SK-N-SH (cell line): ENCODE measurements at regions not wholly inside any gene's neighbourhood (a gene's known extent, or its start where the extent isn't known, plus 50 kb on each side); places are given as distances from the start of the nearest gene placed in this dataset.

Source experiments
- CTCF ChIA-PET: fragments of 300-600, 350-600 bp; formaldehyde crosslinking; extraction: SDS; loops from one replicate; lab custom pipeline; 2021; lab: Yijun Ruan, JAX
- POLR2A ChIA-PET: fragments of 350-600 bp; sonication (Branson Sonifier 250); formaldehyde crosslinking; extraction: SDS; loops from one replicate; lab custom pipeline; 2020; ENCODE audit warnings: antibody characterized with exemption, inconsistent platforms; lab: Yijun Ruan, JAX
- DNase-seq: peaks from one replicate; pipeline ENCODE4 v3.0.0; 2012
- H2AFZ ChIP-seq: fragments of 200-600 bp; sonication (generic); 2 replicates; pipeline ENCODE4 v1.8.1; 2016; ENCODE audit warnings: antibody characterized with exemption, mild to moderate bottlenecking, low read depth
- H3F3A ChIP-seq: fragments of 200-600 bp; sonication (generic); replicated peaks from 2 replicates; pipeline ENCODE3; 2016; ENCODE audit warnings: antibody characterized with exemption, mild to moderate bottlenecking; ENCODE audit not compliant: insufficient read depth
- H3K27ac ChIP-seq, 2 experiments: fragments of 200-500 bp in 1 of 2; fragments of 200-600 bp in 1 of 2; sonication (Bioruptor generic) in 1 of 2; sonication (generic), shearing (Covaris generic) in 1 of 2; 2 replicates each; pipeline versions ENCODE4 v1.5.1 to v1.6.1; 2014 to 2016; ENCODE audit warnings: low read depth in 2 of 2, inconsistent platforms in 1 of 2, low read length in 1 of 2, mild to moderate bottlenecking in 1 of 2, mixed read lengths in 1 of 2
- H3K27me3 ChIP-seq: fragments of 200-600 bp; sonication (generic), shearing (Covaris generic); 2 replicates; pipeline ENCODE4 v1.6.1; 2016; ENCODE audit warnings: mixed run types; ENCODE audit not compliant: insufficient read depth
- H3K36me3 ChIP-seq, 2 experiments: fragments of 200-500 bp in 1 of 2; fragments of 200-600 bp in 1 of 2; sonication (Bioruptor generic) in 1 of 2; sonication (generic) in 1 of 2; replicated peaks in 1 of 2; 2 replicates each; pipeline versions ENCODE3 to v1.5.1; 2014 to 2016; ENCODE audit warnings: low read length in 1 of 2, mild to moderate bottlenecking in 1 of 2; ENCODE audit not compliant: insufficient read depth in 2 of 2, control insufficient read depth in 1 of 2
- H3K4me1 ChIP-seq, 2 experiments: fragments of 200-500 bp in 1 of 2; fragments of 200-600 bp in 1 of 2; sonication (Bioruptor generic) in 1 of 2; sonication (generic), shearing (Covaris generic) in 1 of 2; 2 replicates each; pipeline versions ENCODE4 v1.5.1 to v1.6.1; 2014 to 2016; ENCODE audit warnings: low read depth in 1 of 2, low read length in 1 of 2, mixed run types in 1 of 2; ENCODE audit not compliant: insufficient read depth in 2 of 2, control insufficient read depth in 1 of 2
- H3K4me2 ChIP-seq: fragments of 200-600 bp; sonication (generic), shearing (Covaris generic); 2 replicates; pipeline ENCODE4 v1.6.1; 2017; ENCODE audit warnings: mixed run types
- H3K4me3 ChIP-seq, 2 experiments: fragments of 200-500 bp in 1 of 2; fragments of 200-600 bp in 1 of 2; sonication (Bioruptor generic) in 1 of 2; sonication (generic), shearing (Covaris generic) in 1 of 2; 2 replicates each; pipeline versions ENCODE4 v1.5.1 to v1.8.1; 2014 to 2016; ENCODE audit warnings: low read depth in 2 of 2, inconsistent platforms in 1 of 2, low read length in 1 of 2, mild to moderate bottlenecking in 1 of 2, mixed read lengths in 1 of 2, moderate library complexity in 1 of 2
- H3K79me2 ChIP-seq: fragments of 200-600 bp; sonication (generic); 2 replicates; pipeline ENCODE4 v1.8.1; 2017; ENCODE audit warnings: mild to moderate bottlenecking; ENCODE audit not compliant: insufficient read depth
- H3K9ac ChIP-seq: fragments of 200-600 bp; sonication (generic); 2 replicates; pipeline ENCODE4 v1.6.1; 2017; ENCODE audit warnings: mixed run types
- H3K9me2 ChIP-seq: fragments of 200-600 bp; sonication (generic); 2 replicates; pipeline ENCODE4 v1.6.1; 2017; ENCODE audit warnings: mixed run types
- H3K9me3 ChIP-seq: fragments of 200-600 bp; sonication (generic); 2 replicates; pipeline ENCODE4 v1.6.1; 2017; ENCODE audit warnings: mixed run types, mild to moderate bottlenecking, moderate library complexity
- H4K20me1 ChIP-seq: fragments of 200-600 bp; sonication (generic); 2 replicates; pipeline ENCODE4 v1.6.1; 2017; ENCODE audit warnings: mild to moderate bottlenecking, mixed run types; ENCODE audit not compliant: insufficient read depth
- CTCF ChIP-seq: fragments of 200-600 bp; sonication (generic); IDR thresholded peaks from 2 replicates; pipeline ENCODE4 v1.6.1; 2017; ENCODE audit warnings: antibody characterized with exemption, mild to moderate bottlenecking, moderate library complexity
- EZH2phosphoT487 ChIP-seq: fragments of 200-600 bp; sonication (generic); IDR thresholded peaks from 2 replicates; pipeline ENCODE4 v1.6.1; 2017; ENCODE audit warnings: low read depth, mixed run types, mild to moderate bottlenecking, antibody characterized with exemption, moderate library complexity, borderline replicate concordance
- FOSL2 ChIP-seq: IDR thresholded peaks from 2 replicates; pipeline ENCODE4 v1.4.0; 2012; ENCODE audit warnings: low read depth, mild to moderate bottlenecking, moderate library complexity, borderline replicate concordance
- FOXJ3 ChIP-seq: sonication (generic); formaldehyde crosslinking; IDR thresholded peaks from 2 replicates; pipeline ENCODE4 v1.5.1; 2020; ENCODE audit warnings: mild to moderate bottlenecking, missing genetic modification reagents
- FOXM1 ChIP-seq: IDR thresholded peaks from 2 replicates; pipeline ENCODE4 v1.4.0; 2012; ENCODE audit warnings: low read depth, mild to moderate bottlenecking
- GATA2 ChIP-seq: sonication (generic); formaldehyde crosslinking; IDR thresholded peaks from 2 replicates; pipeline ENCODE4 v1.5.0; 2020; ENCODE audit warnings: mild to moderate bottlenecking, missing genetic modification reagents
- JUND ChIP-seq: IDR thresholded peaks from 2 replicates; pipeline ENCODE4 v1.4.0; 2012
- NRF1 ChIP-seq: IDR thresholded peaks from 2 replicates; pipeline ENCODE4 v1.6.1; 2012; ENCODE audit warnings: low read depth, mild to moderate bottlenecking, low read length
- PBX3 ChIP-seq: IDR thresholded peaks from 2 replicates; pipeline ENCODE4; 2012
- POLR2AphosphoS5 ChIP-seq: IDR thresholded peaks from 2 replicates; pipeline ENCODE4 v1.6.1; 2012; ENCODE audit warnings: low read depth, low read length
- RAD21 ChIP-seq: IDR thresholded peaks from 2 replicates; pipeline ENCODE4 v1.6.1; 2012; ENCODE audit warnings: mild to moderate bottlenecking, low read length
- REST ChIP-seq: IDR thresholded peaks from 2 replicates; pipeline ENCODE4 v1.6.1; 2012; ENCODE audit warnings: mild to moderate bottlenecking, low read depth, low read length, moderate library complexity
- RFX5 ChIP-seq: IDR thresholded peaks from 2 replicates; pipeline ENCODE4 v1.6.1; 2012; ENCODE audit warnings: mild to moderate bottlenecking, improper control_type of control experiment, low read length
- RXRA ChIP-seq: IDR thresholded peaks from 2 replicates; pipeline ENCODE4 v1.4.0; 2012; ENCODE audit warnings: low read depth, mild to moderate bottlenecking, borderline replicate concordance
- SIN3A ChIP-seq: IDR thresholded peaks from 2 replicates; pipeline ENCODE4 v1.6.1; 2012; ENCODE audit warnings: low read depth, mild to moderate bottlenecking, low read length, moderate library complexity, borderline replicate concordance
- TAF1 ChIP-seq: IDR thresholded peaks from 2 replicates; pipeline ENCODE4 v1.6.1; 2012; ENCODE audit warnings: low read depth, mild to moderate bottlenecking, low read length, moderate library complexity, borderline replicate concordance
- TCF12 ChIP-seq: IDR thresholded peaks from 2 replicates; pipeline ENCODE4 v1.4.0; 2012
- TEAD4 ChIP-seq: IDR thresholded peaks from 2 replicates; pipeline ENCODE4 v1.4.0; 2012; ENCODE audit warnings: mild to moderate bottlenecking, borderline replicate concordance; ENCODE audit not compliant: insufficient read depth
- USF1 ChIP-seq: IDR thresholded peaks from 2 replicates; pipeline ENCODE4 v1.4.0; 2012; ENCODE audit warnings: low read depth, borderline replicate concordance
- YY1 ChIP-seq: IDR thresholded peaks from 2 replicates; pipeline ENCODE4 v1.4.0; 2012; ENCODE audit warnings: low read depth, mild to moderate bottlenecking
- ZBTB33 ChIP-seq: IDR thresholded peaks from 2 replicates; pipeline ENCODE4 v1.4.0; 2012; ENCODE audit warnings: low read depth, borderline replicate concordance
- WGBS: methylation state at CpG from one replicate; pipeline ENCODE4 v1.1.6; 2017; ENCODE audit warnings: low lambda C conversion rate; 5-methylcytosine and 5-hydroxymethylcytosine counted together

GRCh38 chr10:83078160-83078559 is 1061.1 kb upstream of the GHITM start (continued):
- TF ChIP-seq FOXM1 (no peak), FOXJ3 (CRISPR knock-in tag) (no peak), YY1 (no peak), USF1 (no peak), ZBTB33 (no peak), RXRA (no peak)
- TF ChIP-seq, all 33 proteins: peak for 0

GRCh38 chr10:83078645-83079044 is 1060.7 kb upstream of the GHITM start:
- Histone ChIP-seq H3K27me3 (no peaks in the 10 kb centered on the region), H3K36me3 (no peaks in the 10 kb centered on the region), H3K9me2 (no peaks in the 10 kb centered on the region), H2AFZ (no peak overlapping the region), H3K27ac (no peak overlapping the region), H3K9me3 (no peaks in the 10 kb centered on the region), H3K4me2 (no peak overlapping the region), H4K20me1 (no peaks in the 10 kb centered on the region), H3K79me2 (no peaks in the 10 kb centered on the region), H3K4me3 (no peak overlapping the region), H3F3A (no peaks in the 10 kb centered on the region), H3K9ac (no peak overlapping the region), H3K4me1 (peaks cover 0 to 17% of the 10 kb centered on the region in 2 experiments; a peak in 2 of 4 replicates)
- POLR2A ChIA-PET, result no interaction called here
- no peak for DNase-seq
- CTCF ChIA-PET, result interaction anchor here (1.3 kb wide), 1 partner anchor 792 kb away, joined by 3 read pairs; no protein-coding TSS in a partner anchor
- WGBS, result 68% methylated on average over 3 of the region's 3 CpGs
- TF ChIP-seq RAD21 (no peak), TEAD4 (no peak), POLR2AphosphoS5 (no peak), FOSL2 (no peak), RFX5 (no peak), GATA2 (no peak), NRF1 (no peak), CTCF (no peak), ZBTB33 (no peak), REST (no peak), YY1 (no peak), SIN3A (no peak), TCF12 (no peak), JUND (no peak), PBX3 (no peak), TAF1 (no peak), FOXJ3 (CRISPR knock-in tag) (no peak), EZH2phosphoT487 (no peak)
